ENCODE measurements at regions not wholly inside any gene's neighbourhood (a gene's known extent, or its start where the extent isn't known, plus 50 kb on each side); places are given as distances from the start of the nearest gene placed in this dataset.

GRCh38 chr12:4059898-4060568 is 186.8 kb upstream of the PARP11 start:
- no peak for TF ChIP-seq POLR2A (IDR thresholded peaks at IDR 0.05)
- no peak for TF ChIP-seq CTCF (IDR thresholded peaks at IDR 0.05)
- 93 to 95% methylated on average over 7 of the region's 7 CpGs for WGBS, 2 donors
- no peak overlapping the region for H3K4me3 ChIP-seq
- no peak overlapping the region for H3K27ac ChIP-seq
- no peaks in the 10 kb centered on the region for H3K36me3 ChIP-seq (ENCODE audit: low read depth, missing control alignments)
- intact Hi-C loops (cut with DNase I; ENCODE audit: low total_unique reads), result no loop called here
- H3K9me3 ChIP-seq, result no peaks in the 10 kb centered on the region
- no peak for DNase-seq
- no peaks in the 10 kb centered on the region for H3K4me1 ChIP-seq
- no peaks in the 10 kb centered on the region for H3K27me3 ChIP-seq

GRCh38 chr12:4056910-4057845 is 184.0 kb upstream of the PARP11 start:
- H3K27me3 ChIP-seq, result no peaks in the 10 kb centered on the region
- H3K36me3 ChIP-seq (ENCODE audit: low read depth, missing control alignments), result no peaks in the 10 kb centered on the region
- WGBS, 2 donors, result 76 to 80% methylated on average over 6 of the region's 6 CpGs
- H3K27ac ChIP-seq, result no peak overlapping the region
- H3K9me3 ChIP-seq, result no peaks in the 10 kb centered on the region
- intact Hi-C loops (cut with DNase I; ENCODE audit: low total_unique reads), result no loop called here
- TF ChIP-seq POLR2A (IDR thresholded peaks at IDR 0.05) (no peak), CTCF (IDR thresholded peaks at IDR 0.05) (no peak)
- H3K4me3 ChIP-seq, result no peak overlapping the region
- DNase-seq, result no peak
- no peaks in the 10 kb centered on the region for H3K4me1 ChIP-seq

- no peaks in the 10 kb centered on the region for H3K4me1 ChIP-seq
- 98 to 100% methylated on average over 2 of the region's 2 CpGs for WGBS, 2 donors
- H3K9me3 ChIP-seq, result no peaks in the 10 kb centered on the region
- H3K27ac ChIP-seq, result no peak overlapping the region
- H3K27me3 ChIP-seq, result no peaks in the 10 kb centered on the region
- no peak for DNase-seq
- no peaks in the 10 kb centered on the region for H3K36me3 ChIP-seq (ENCODE audit: low read depth, missing control alignments)
- no peak overlapping the region for H3K4me3 ChIP-seq
- no peak for TF ChIP-seq POLR2A (IDR thresholded peaks at IDR 0.05)
- no peak for TF ChIP-seq CTCF (IDR thresholded peaks at IDR 0.05)
- intact Hi-C loops (cut with DNase I; ENCODE audit: low total_unique reads), result no loop called here
These were observed 181.4 kb upstream of the PARP11 start for GRCh38 chr12:4054630-4055029.

GRCh38 chr12:4052691-4053090 is 179.5 kb upstream of the PARP11 start:
- Histone ChIP-seq H3K36me3 (ENCODE audit: low read depth, missing control alignments) (no peaks in the 10 kb centered on the region), H3K27me3 (no peaks in the 10 kb centered on the region), H3K4me3 (no peak overlapping the region), H3K27ac (no peak overlapping the region), H3K9me3 (no peaks in the 10 kb centered on the region), H3K4me1 (no peaks in the 10 kb centered on the region)
- no peak for DNase-seq
- intact Hi-C loops (cut with DNase I; ENCODE audit: low total_unique reads), result no loop called here
- TF ChIP-seq POLR2A (IDR thresholded peaks at IDR 0.05) (no peak), CTCF (IDR thresholded peaks at IDR 0.05) (no peak)
- 94 to 99% methylated on average over 3 of the region's 3 CpGs for WGBS, 2 donors

Data from testis (tissue), 2 donors.